CD4-positive, alpha-beta T cell treated with Interferon gamma for 1 hour (primary cell): ENCODE measurements at regions not wholly inside any gene's neighbourhood (a gene's known extent, or its start where the extent isn't known, plus 50 kb on each side); places are given as distances from the start of the nearest gene placed in this dataset.

ENCODE experiments used
- DNase-seq: peaks from one replicate; pipeline ENCODE4 v3.0.0-alpha.2; 2020

GRCh38 chr11:80443177-80443576 lies 1002.3 kb upstream of the TENM4 start:
- DNase-seq = no peak

DNA sequence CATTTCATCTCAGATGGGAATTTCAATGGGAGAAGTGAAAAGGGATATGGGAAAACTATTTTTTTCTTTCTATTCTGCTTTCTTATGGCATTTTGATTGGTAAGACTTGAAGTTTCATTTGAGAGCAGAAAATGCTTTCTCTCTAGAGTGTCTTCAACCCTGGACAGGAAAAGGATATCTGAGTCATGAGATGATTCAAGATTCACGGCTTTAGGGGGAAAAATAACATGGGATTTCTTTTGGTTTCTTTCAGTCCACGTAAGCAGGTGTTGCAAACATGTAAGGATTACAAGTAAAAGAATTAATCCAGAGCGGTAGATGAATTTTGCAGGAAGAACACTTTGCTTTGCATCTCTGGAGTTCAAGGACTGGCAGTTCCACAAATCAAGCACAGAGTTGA lies 1001.0 kb upstream of the TENM4 start:
- DNase-seq = no peak

DNA sequence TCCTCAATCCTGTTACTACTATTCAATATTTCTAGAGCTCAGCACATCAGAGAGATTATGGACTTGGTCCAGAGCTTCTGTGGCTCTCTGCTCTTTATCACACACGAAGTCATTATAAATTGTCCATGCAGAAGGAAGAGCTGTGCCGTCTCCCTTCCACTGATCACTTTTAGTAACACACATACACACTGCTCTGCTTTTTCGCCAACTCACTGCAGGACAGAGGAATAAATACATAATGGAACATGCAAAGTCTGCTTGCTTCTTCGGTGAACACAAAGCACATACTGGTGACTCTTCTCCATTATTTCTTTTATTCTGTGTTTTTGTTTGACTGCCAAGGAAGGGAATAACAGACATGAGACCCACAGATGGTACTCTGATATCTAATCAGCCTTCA lies 1000.0 kb upstream of the TENM4 start:
- DNase-seq = no peak

DNA sequence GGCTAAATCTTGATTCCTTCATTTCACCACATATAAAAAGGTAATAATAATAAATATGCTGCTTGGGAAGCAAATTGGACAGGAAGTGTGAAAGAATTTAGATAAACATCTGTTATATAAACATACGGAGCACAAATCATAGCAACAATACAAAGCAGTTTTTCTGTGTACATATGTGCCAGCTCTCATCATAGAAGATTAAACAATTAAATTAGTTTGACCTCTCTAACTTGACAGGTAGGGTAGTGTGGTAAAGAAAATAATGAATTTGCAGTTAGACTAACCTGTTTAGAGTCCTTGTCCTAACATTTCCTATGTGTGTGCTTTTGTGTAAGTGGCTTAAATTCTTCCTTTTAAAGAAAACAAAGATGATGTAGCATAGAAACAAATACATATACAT lies 995.7 kb upstream of the TENM4 start:
- no peak for DNase-seq

DNA sequence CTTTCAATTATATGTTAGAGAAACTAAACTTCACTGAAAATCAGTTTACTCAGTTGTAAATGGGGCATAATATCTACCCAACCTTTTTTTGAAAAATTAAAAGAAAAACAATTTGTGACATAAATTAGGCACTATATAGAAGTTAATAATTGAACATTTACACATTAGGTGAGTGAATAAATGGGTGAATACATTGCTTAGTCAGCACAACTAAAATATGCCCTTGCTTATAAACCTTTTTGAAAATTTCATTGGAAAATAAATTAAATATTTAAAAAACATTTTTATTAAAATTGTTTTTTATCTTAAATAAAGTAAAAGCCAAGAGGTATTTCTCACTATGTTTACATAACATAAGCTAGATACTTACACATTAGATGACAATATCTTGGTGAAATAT lies 994.5 kb upstream of the TENM4 start:
- no peak for DNase-seq

GRCh38 chr11:80432057-80432456 lies 991.2 kb upstream of the TENM4 start:
- DNase-seq = no peak

- DNase-seq = no peak
These were observed 983.3 kb upstream of the TENM4 start for GRCh38 chr11:80424012-80424695.

DNA sequence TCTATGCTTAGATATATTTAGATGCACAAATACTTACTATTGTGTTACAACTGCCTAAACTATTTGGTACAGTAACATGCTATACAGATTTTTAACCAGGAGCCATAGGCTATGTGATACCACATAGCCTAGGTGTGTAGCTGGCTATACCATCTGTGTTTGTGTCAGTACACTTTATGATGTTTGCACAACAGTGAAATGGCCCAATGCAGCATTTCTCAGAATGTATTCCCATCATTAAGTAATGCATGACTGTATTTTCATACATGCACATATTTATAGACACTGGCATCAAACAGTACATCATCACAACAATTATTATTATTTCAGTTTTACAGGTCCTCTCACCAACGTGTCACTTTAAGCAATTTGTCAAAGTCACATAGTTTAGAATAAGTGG lies 979.5 kb upstream of the TENM4 start:
- no peak for DNase-seq

- DNase-seq = no peak
These were observed 976.9 kb upstream of the TENM4 start for GRCh38 chr11:80417681-80418080.

DNA sequence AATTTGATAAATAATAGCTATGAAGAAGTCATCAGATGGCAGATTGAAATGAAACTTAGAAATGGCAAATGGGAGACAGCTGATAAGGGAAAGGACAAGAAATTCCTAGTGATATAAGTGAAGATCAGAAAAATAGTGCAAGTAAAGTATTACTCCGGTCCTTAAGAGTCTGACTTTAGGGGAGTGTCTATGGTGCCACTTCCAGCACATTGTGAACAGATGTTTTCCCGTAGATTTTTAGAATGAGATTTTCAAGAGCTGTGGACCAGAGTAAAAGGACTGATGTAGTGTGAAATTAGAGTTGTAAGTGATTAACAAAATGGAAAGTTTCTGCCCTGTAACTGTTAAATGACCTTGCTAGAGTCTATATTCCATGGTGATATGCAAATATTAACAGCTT lies 974.8 kb upstream of the TENM4 start:
- no peak for DNase-seq

DNA sequence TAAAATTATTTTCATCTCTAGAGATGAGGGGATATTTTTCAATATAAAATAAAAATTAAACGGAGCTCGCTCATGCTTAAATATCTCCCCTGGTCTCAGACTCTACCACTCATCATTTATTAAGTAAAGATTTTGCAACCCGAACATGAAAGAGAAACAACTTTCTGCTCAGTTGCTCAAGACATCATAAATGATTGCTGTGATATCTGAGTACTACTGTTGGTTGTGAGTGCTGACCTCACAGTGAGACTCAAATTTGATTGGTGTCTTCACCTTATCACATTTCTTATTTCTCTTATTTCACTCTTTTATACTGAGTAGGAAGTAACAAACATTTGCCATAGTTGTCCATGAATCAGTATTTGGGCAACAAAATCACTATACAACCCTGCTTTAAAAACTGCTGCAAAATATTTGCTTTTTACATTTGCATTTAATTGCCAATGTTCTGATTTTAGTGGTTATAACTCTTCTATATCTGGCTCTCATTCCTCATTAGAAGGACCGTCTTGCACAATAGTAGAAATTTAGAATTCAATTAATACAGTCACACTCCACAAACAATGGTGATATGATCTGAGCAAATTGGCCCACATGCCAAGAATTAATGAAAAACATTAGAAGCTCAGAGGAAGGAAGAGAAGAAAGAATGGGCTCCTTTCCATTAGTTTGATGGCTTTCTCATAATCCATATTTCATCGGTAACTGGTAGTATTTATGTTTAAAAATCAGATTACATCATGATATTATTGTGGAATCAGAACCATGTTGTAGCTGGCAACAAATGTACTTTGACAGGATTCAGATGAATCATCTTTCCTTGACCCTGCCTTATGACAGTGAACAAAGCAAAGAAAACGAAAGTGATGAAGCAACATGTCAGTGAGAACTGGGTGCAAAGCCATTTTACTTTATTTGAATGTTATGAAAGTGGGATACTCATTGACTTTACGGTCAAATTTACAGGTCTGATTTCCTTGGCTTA lies 973.6 kb upstream of the TENM4 start:
- DNase-seq = no peak

DNA sequence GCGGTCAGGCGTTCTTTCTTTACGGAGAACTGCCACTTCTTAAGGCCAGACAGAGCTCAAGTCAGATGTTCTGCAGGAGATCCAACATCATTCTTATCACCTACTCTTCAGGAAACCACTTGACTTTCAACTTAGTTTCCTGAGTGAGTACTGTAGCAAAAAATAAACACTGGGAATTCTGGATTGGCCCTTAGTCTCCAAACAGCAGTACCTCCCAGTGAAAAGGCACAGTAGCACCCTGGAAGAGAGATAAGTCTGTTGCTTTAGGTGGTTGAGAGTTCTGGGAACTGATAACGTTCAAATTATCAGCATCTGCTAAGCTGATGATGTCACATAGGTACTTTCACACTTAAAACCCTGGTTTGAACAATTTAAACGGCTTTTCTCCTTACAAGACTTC lies 971.8 kb upstream of the TENM4 start:
- no peak for DNase-seq

DNA sequence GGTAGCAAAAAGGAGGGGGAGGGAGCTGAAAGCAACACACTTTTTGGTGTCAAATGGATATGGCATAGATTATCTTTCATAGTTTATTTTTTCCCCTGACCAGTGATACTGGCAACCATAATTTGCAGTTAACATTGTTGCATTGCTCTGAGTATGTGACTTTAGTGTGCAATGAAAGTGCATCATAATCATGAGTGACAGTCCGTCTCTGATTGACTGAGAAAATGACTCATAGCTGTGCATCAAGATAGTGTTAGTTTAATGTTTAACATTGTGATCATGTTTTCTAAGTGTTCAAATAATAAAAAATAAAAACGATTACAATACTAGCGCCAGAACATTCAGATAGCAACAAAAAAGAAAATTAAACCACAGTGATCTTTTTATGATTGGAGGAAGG lies 952.4 kb upstream of the TENM4 start:
- DNase-seq = no peak

- DNase-seq = no peak
These were observed 949.7 kb upstream of the TENM4 start for GRCh38 chr11:80390505-80390904.

GRCh38 chr11:80388536-80388935 lies 947.7 kb upstream of the TENM4 start:
- DNase-seq = no peak

DNA sequence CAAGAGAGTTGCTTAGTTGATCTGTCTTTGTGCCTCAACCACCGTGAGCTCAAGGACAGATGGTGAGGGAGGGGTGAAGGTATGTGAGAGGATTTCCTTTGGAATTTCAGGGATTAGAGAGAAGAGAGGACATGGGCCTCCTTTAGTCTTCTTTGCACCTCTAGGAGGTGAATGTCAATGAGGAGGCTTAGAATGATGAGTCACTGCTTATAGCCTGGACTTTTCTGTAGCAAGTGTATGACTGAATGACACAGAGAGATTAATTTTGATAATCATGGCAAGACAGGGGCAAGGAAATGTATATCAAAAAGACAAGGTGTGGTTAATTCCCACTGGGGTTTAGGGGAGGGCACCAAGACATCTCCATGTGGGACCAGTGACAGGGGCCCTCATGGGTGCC lies 947.3 kb upstream of the TENM4 start:
- DNase-seq = no peak

- DNase-seq = no peak
These were observed 942.8 kb upstream of the TENM4 start for GRCh38 chr11:80383655-80384054.

GRCh38 chr11:80379620-80380278 lies 938.9 kb upstream of the TENM4 start:
- DNase-seq = no peak

DNA sequence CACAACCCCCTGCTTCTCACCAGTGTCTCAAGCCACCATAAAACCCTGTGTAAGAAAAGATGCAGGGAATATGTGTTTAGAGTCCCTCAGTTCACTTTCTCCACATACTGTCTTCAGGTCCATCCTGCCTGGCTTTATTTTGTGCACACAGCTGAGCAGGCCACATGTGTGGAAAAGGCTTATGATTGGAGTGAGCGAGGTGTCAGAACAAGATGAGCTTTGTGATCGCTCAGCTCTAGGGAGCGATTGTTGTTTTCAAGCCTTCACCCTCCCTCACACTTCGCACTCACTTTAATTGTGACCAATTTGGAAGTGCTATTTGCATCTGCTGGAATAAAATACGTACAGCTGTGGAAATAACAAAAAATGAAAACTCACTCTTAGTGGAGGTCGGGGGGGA lies 931.1 kb upstream of the TENM4 start:
- DNase-seq = no peak

GRCh38 chr11:80365980-80366379 lies 925.1 kb upstream of the TENM4 start:
- no peak for DNase-seq

DNA sequence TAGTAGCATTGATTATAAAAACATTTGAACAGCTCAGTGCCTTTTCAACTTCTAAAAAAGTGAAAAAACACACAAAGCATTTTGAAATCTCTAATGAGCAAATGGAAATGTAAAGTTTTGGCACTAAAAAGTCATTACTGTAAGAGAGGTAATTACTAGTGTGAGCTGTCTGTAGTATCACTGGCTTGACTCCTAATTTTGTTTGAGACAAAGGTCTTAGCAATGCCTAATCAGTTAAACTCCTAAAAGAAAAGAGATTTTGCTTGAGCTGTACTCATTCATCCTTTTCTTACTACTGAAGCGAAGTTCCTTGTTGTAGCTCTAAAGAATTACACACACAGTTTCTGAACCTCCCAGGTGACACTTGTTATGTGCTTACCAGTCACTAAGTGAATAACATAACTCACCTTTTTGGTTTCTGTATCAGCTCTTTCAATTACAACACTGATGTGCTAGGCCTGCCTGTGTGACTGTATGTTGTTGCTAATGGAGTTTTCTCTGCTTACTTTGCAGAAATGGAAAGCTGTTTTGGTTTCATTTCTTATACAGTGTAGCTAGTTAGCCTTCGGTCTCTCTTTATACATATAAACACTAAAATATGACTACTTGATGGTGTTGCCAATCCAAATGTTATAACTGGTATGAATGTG lies 924.4 kb upstream of the TENM4 start:
- DNase-seq = no peak

DNA sequence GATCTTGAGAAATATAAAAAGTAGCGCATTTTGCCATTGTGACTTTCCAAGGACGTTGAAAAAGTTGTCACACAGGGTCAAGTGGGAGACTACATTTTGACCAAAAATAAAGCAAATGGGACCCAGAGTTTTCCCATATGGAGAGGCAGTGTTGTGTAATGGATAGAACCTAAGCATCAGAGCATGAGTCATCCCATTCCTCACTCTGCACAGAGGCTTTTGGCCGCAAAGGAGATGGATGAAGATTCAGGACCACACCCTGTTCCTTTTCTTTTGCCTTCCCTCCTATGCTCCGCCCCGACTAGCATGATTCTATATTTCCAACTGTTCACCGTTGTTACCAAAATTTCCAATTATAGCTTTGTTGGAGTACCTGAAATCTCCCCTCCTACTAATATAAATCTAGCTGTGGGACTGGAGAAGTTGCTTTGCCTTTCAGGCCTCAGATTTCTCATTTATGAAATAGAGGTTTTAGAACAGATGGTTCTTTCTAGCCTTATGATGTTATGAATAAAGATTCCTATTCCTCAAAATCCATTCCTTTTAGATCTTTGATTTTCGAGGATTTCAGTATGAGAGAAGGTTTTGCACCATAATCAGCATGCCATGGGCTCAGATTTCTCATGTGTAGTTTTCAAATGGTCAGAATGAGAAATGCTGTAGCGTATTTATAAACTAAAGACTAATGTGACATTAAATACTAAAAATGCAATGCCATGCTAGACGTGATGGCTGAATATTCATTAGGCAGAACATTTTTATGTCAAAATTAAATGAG lies 921.9 kb upstream of the TENM4 start:
- no peak for DNase-seq
